Transverse colon (tissue), 4 donors: ENCODE measurements at regions not wholly inside any gene's neighbourhood (a gene's known extent, or its start where the extent isn't known, plus 50 kb on each side); places are given as distances from the start of the nearest gene placed in this dataset.

Experiments
- DNase-seq: peaks from one replicate; pipeline ENCODE4 v3.0.0-alpha.2; 2019
- H3K27ac ChIP-seq, 4 donors: fragments of 200-600 bp; sonication (generic); 2 replicates each; pipeline ENCODE4 v1.5.1; 2016 to 2018; ENCODE audit warnings: inconsistent platforms in 4 of 4
- H3K27me3 ChIP-seq: fragments of 200-600 bp; sonication (generic); 2 replicates; pipeline ENCODE4 v1.5.1; 2017; ENCODE audit warnings: inconsistent platforms
- H3K36me3 ChIP-seq, 4 donors: fragments of 200-600 bp; sonication (generic); 2 replicates each; pipeline ENCODE4 v1.5.1; 2017 to 2019; ENCODE audit warnings: inconsistent platforms in 4 of 4
- H3K4me1 ChIP-seq, 4 donors: fragments of 200-600 bp; sonication (generic); 2 replicates each; pipeline ENCODE4 v1.5.1; 2017 to 2020; ENCODE audit warnings: inconsistent platforms in 4 of 4
- H3K4me3 ChIP-seq, 4 donors: fragments of 200-600 bp; sonication (generic); 1 replicate in 1 of 4; 2 replicates in 3 of 4; pipeline versions ENCODE4 v1.5.1 to v1.6.1; 2017 to 2019; ENCODE audit warnings: inconsistent platforms in 4 of 4
- H3K9me3 ChIP-seq, 2 donors: fragments of 200-600 bp; sonication (generic); 2 replicates each; pipeline ENCODE4 v1.5.1; 2017 to 2019; ENCODE audit warnings: inconsistent platforms in 2 of 2
- EP300 ChIP-seq: sonication (generic); formaldehyde crosslinking; IDR thresholded peaks from one replicate; pipeline ENCODE4 v1.6.1; 2017; ENCODE audit warnings: antibody characterized with exemption, low read depth
- POLR2A ChIP-seq: fragments of 450-650 bp; IDR thresholded peaks from one replicate; pipeline ENCODE4 v1.6.1; 2016; ENCODE audit warnings: antibody characterized with exemption, mild to moderate bottlenecking, moderate library complexity
- POLR2AphosphoS5 ChIP-seq, 3 donors: sonication (generic); formaldehyde crosslinking; IDR thresholded peaks; one replicate each; pipeline ENCODE4 v1.6.1; 2016; ENCODE audit warnings: antibody characterized with exemption in 3 of 3
- WGBS, 2 donors: methylation state at CpG; one replicate each; pipeline ENCODE4 v1.1.5; 2018; ENCODE audit warnings: low coverage in 1 of 2; 5-methylcytosine and 5-hydroxymethylcytosine counted together
- in situ Hi-C, 4 donors: fragments of 200-750 bp; cut with MboI; loops; one replicate each; pipeline versions ENCODE4 v1.15.0 to v1.15.1; 2017; ENCODE audit warnings: low sequenced_read_pairs in 3 of 4, low pct_ligation_motif_present in 1 of 4, low pct_unique_long_range_greater_than_20kb in 1 of 4
- intact Hi-C: fragments of 100-400 bp; cut with DNase I; formaldehyde crosslinking; loops from one replicate; pipeline ENCODE4 v1.15.1; 2023; ENCODE audit warnings: low total_unique reads
- TF ChIP-seq, protein P1 (sequence below), 5 experiments: fragments of 200-600 bp in 3 of 5; fragments of 450-650 bp in 2 of 5; sonication (generic) in 3 of 5; IDR thresholded peaks; 1 replicate in 2 of 5; 2 replicates in 3 of 5; pipeline ENCODE4 v1.5.1; 2016 to 2017; ENCODE audit warnings: antibody characterized with exemption in 5 of 5, inconsistent platforms in 3 of 5, mild to moderate bottlenecking in 2 of 5, moderate library complexity in 1 of 5

DNA sequence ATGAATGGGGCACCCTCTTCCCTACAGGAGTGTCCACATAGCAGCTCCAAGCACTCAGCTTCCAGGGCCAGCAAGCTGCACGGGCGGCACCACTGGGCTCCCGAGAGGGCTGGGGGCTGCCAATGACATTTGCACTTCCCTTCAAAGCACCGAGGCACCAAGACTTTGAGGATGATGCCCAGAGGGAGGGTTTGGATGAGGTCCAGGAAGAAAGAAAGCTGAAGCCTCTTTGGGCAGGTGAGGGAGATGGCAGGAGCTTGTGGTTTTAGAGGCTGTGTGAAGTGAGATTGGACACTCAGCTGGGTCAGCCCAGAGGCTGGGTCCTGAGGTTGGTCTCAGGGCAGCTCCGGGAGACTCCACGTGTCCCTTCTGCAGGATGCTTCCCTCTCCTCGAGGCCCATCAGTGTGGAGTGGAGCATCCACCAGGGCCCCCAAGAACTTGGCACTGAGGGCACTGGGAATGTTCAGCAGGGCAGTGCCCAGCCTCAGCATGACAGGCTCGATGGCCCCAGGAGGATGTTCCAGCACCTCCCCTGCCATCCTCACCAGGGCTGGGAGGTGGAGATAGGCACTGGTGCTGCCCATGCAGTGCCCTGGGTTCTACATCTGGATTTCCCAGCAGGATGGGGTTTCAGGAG lies 54.9 kb upstream of the IGFBP3 start:
- Histone ChIP-seq H3K4me1 (peaks cover 0 to 8% (median 0%) of the 10 kb centered on the region in 4 donors), H3K36me3 (no peaks in the 10 kb centered on the region), H3K27me3 (no peaks in the 10 kb centered on the region), H3K27ac (no peak overlapping the region), H3K9me3 (no peaks in the 10 kb centered on the region), H3K4me3 (no peak overlapping the region)
- DNase-seq, result no peak
- WGBS, 2 donors, result 76% methylated on average over 8 of the region's 8 CpGs; no CpG with 5 or more reads in 1 of the 2 donors
- TF ChIP-seq, protein P1, sequence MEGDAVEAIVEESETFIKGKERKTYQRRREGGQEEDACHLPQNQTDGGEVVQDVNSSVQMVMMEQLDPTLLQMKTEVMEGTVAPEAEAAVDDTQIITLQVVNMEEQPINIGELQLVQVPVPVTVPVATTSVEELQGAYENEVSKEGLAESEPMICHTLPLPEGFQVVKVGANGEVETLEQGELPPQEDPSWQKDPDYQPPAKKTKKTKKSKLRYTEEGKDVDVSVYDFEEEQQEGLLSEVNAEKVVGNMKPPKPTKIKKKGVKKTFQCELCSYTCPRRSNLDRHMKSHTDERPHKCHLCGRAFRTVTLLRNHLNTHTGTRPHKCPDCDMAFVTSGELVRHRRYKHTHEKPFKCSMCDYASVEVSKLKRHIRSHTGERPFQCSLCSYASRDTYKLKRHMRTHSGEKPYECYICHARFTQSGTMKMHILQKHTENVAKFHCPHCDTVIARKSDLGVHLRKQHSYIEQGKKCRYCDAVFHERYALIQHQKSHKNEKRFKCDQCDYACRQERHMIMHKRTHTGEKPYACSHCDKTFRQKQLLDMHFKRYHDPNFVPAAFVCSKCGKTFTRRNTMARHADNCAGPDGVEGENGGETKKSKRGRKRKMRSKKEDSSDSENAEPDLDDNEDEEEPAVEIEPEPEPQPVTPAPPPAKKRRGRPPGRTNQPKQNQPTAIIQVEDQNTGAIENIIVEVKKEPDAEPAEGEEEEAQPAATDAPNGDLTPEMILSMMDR (IDR thresholded peaks at IDR 0.05), result no peak
- TF ChIP-seq EP300 (no peak), POLR2A (no peak), POLR2AphosphoS5 (IDR thresholded peaks at IDR 0.05) (no peak)
- intact Hi-C loops, result no loop called here
- in situ Hi-C loops, result no loop called here

GRCh38 chr7:45975367-45975766 lies 54.3 kb upstream of the IGFBP3 start:
- H3K27me3 ChIP-seq, result no peaks in the 10 kb centered on the region
- no peaks in the 10 kb centered on the region for H3K9me3 ChIP-seq
- H3K4me3 ChIP-seq, result no peak overlapping the region
- in situ Hi-C loops, result no loop called here
- 43% methylated on average over 1 of the region's 1 CpG; no CpG with 5 or more reads in 1 of the 2 donors for WGBS, 2 donors
- no peaks in the 10 kb centered on the region for H3K36me3 ChIP-seq
- DNase-seq, result no peak
- TF ChIP-seq, protein P1 (IDR thresholded peaks at IDR 0.05), result no peak
- TF ChIP-seq POLR2AphosphoS5 (IDR thresholded peaks at IDR 0.05) (no peak), POLR2A (no peak), EP300 (no peak)
- peaks cover 0 to 8% (median 0%) of the 10 kb centered on the region in 4 donors for H3K4me1 ChIP-seq
- H3K27ac ChIP-seq, result no peak overlapping the region
- intact Hi-C loops, result no loop called here

- 85 to 94% methylated on average over 8 to 12 of the region's 12 CpGs for WGBS, 2 donors
- TF ChIP-seq POLR2A (no peak), POLR2AphosphoS5 (IDR thresholded peaks at IDR 0.05) (no peak), EP300 (no peak)
- TF ChIP-seq, protein P1 (IDR thresholded peaks at IDR 0.05), result no peak
- H3K27ac ChIP-seq, result no peak overlapping the region
Measured at GRCh38 chr7:45974540-45975360, 53.7 kb upstream of the IGFBP3 start.

DNA sequence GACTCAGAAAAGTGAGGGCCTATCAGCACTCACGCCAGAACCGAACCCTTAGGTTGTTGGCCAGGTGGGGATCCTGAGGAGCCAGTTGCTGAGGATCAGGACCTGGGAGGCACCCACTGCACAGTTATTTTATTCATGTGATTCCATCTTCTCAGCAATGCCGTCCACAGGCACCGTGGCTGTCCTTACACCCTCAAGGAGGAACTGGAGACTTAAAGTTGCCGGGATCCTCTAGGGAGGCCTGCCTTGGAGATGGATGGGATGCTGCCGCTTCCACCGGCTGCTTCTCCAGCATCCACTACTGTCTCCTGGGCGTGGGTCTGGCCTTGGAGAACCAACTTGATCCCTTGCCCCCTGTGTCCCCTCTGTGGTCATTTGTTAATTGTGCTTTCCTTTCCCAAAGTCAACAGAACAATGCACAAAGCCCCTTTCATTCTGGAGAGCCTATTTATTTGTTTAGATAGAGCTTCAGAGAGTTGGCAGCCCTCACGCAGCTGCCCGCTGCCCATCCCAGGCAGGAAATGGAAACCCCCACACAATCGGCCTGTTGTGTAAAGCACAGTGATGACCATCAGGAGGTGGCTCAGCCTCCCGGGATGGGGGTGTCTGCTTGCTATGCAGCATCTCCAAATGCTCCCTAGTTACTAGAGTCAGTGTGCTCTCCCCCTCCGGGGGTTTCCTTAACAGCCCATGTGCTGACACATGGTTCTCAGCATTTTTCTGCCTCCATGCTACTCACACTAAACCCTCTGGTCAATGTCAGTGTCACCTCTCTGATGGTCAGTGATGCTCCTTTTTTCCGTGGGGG lies 52.9 kb upstream of the IGFBP3 start:
- Histone ChIP-seq H3K4me3 (no peak overlapping the region), H3K36me3 (no peaks in the 10 kb centered on the region), H3K27me3 (no peaks in the 10 kb centered on the region), H3K4me1 (peaks cover 0 to 5% (median 0%) of the 10 kb centered on the region in 4 donors), H3K27ac (no peak overlapping the region), H3K9me3 (no peaks in the 10 kb centered on the region)
- 53 to 60% methylated on average over 3 to 14 of the region's 14 CpGs for WGBS, 2 donors
- DNase-seq, result no peak
- in situ Hi-C loops (no loop called here), intact Hi-C loops (no loop called here)
- TF ChIP-seq EP300 (no peak), POLR2AphosphoS5 (IDR thresholded peaks at IDR 0.05) (no peak), POLR2A (no peak)
- TF ChIP-seq, protein P1 (IDR thresholded peaks at IDR 0.05), result no peak

More at GRCh38 chr7:45974540-45975360, 53.7 kb upstream of the IGFBP3 start:
- Histone ChIP-seq H3K4me3 (no peak overlapping the region), H3K4me1 (peaks cover 0 to 8% (median 0%) of the 10 kb centered on the region in 4 donors), H3K27me3 (no peaks in the 10 kb centered on the region), H3K36me3 (no peaks in the 10 kb centered on the region), H3K9me3 (no peaks in the 10 kb centered on the region)
- DNase-seq, result no peak
- intact Hi-C loops (no loop called here), in situ Hi-C loops (no loop called here)
